B cell (primary cell): ENCODE measurements at regions not wholly inside any gene's neighbourhood (a gene's known extent, or its start where the extent isn't known, plus 50 kb on each side); places are given as distances from the start of the nearest gene placed in this dataset.

ENCODE experiments used
- ATAC-seq: fragments of 200-7000 bp; cut with Tn5 transposase; one replicate; pipeline ENCODE4 v1.10.0; 2021; ENCODE audit warnings: low read depth, mild to moderate bottlenecking, moderate number of reproducible peaks, moderate library complexity
- CTCF ChIA-PET: fragments of 350-600 bp; sonication (Branson Sonifier 250); formaldehyde crosslinking; loops from one replicate; lab custom pipeline; 2021; ENCODE audit warnings: antibody characterized with exemption, inconsistent platforms; lab: Charles Lee
- POLR2A ChIA-PET: fragments of 350-600 bp; sonication (Branson Sonifier 250); formaldehyde crosslinking; loops from one replicate; lab custom pipeline; 2021; ENCODE audit warnings: antibody characterized with exemption; lab: Charles Lee
- DNase-seq: peaks from one replicate; pipeline ENCODE4 v3.0.0; 2013
- H2AFZ ChIP-seq: 2 replicates; pipeline ENCODE4 v1.6.1; 2012; ENCODE audit warnings: mild to moderate bottlenecking, low read depth, low read length; ENCODE audit not compliant: insufficient read depth, poor library complexity, severe bottlenecking
- H3K27ac ChIP-seq, 2 donors: 1 replicate in 1 of 2; 2 replicates in 1 of 2; pipeline ENCODE4 v1.5.1; 2012 to 2013; ENCODE audit warnings: low read length in 2 of 2, mild to moderate bottlenecking in 2 of 2, moderate library complexity in 1 of 2
- H3K27me3 ChIP-seq, 4 experiments: fragments of 200-600 bp in 1 of 4; sonication (generic) in 1 of 4; replicated peaks in 1 of 4; 1 replicate in 2 of 4; 2 replicates in 2 of 4; pipeline versions ENCODE4 v1.6.1 to v1.7.0; 2013 to 2016; ENCODE audit warnings: low read length in 3 of 4, mild to moderate bottlenecking in 2 of 4, mixed read lengths in 1 of 4, moderate library complexity in 1 of 4; ENCODE audit not compliant: insufficient read depth in 4 of 4, control insufficient read depth in 3 of 4; ENCODE audit errors: control extremely low read depth in 1 of 4
- H3K36me3 ChIP-seq, 2 experiments: replicated peaks in 1 of 2; 1 replicate in 1 of 2; 2 replicates in 1 of 2; pipeline versions ENCODE4 v1.6.1 to v1.7.1; 2013; ENCODE audit warnings: low read length in 1 of 2; ENCODE audit not compliant: insufficient read depth in 2 of 2, control insufficient read depth in 1 of 2; ENCODE audit errors: control extremely low read depth in 1 of 2, extremely low read depth in 1 of 2
- H3K4me1 ChIP-seq, 2 donors: fragments of 200-600 bp in 1 of 2; sonication (generic) in 1 of 2; 1 replicate in 1 of 2; 2 replicates in 1 of 2; pipeline versions ENCODE4 v1.5.1 to v1.6.1; 2013 to 2017; ENCODE audit warnings: low read length in 2 of 2; ENCODE audit not compliant: control insufficient read depth in 2 of 2, insufficient read depth in 2 of 2
- H3K4me2 ChIP-seq: replicated peaks from 2 replicates; pipeline ENCODE3; 2012; ENCODE audit warnings: mild to moderate bottlenecking, low read depth, low read length; ENCODE audit not compliant: poor library complexity, severe bottlenecking
- H3K4me3 ChIP-seq, 5 experiments: fragments of 200-600 bp in 1 of 5; sonication (generic) in 1 of 5; 1 replicate in 3 of 5; 2 replicates in 2 of 5; pipeline versions ENCODE4 v1.5.1 to v1.7.0; 2011 to 2016; ENCODE audit warnings: low read length in 4 of 5, mild to moderate bottlenecking in 4 of 5, low read depth in 2 of 5, control low read depth in 1 of 5, moderate library complexity in 1 of 5; ENCODE audit not compliant: insufficient read depth in 1 of 5; ENCODE audit errors: control extremely low read depth in 1 of 5, extremely low read depth in 1 of 5
- H3K79me2 ChIP-seq: fragments of 200-600 bp; sonication (generic); one replicate; pipeline ENCODE4 v1.6.0; 2016; ENCODE audit warnings: low read length; ENCODE audit not compliant: control insufficient read depth, insufficient read depth
- H3K9ac ChIP-seq: fragments of 200-600 bp; sonication (generic); 2 replicates; pipeline ENCODE4 v1.6.1; 2017; ENCODE audit warnings: mild to moderate bottlenecking, low read length, moderate library complexity
- H3K9me3 ChIP-seq, 3 donors: one replicate each; pipeline versions ENCODE4 v1.6.1 to v1.7.1; 2013; ENCODE audit warnings: low read length in 2 of 3; ENCODE audit not compliant: control insufficient read depth in 2 of 3, insufficient read depth in 1 of 3; ENCODE audit errors: control extremely low read depth in 1 of 3
- H4K20me1 ChIP-seq: 2 replicates; pipeline ENCODE4 v1.6.0; 2012; ENCODE audit warnings: mild to moderate bottlenecking, low read length; ENCODE audit not compliant: insufficient read depth, control insufficient read depth, poor library complexity, severe bottlenecking
- H3K27ac Mint-ChIP-seq: one replicate; pipeline ENCODE4 v1.8.0; 2021; ENCODE audit warnings: mixed read lengths
- H3K27me3 Mint-ChIP-seq: one replicate; pipeline ENCODE4 v1.8.0; 2021; ENCODE audit warnings: mixed read lengths
- H3K4me1 Mint-ChIP-seq: one replicate; pipeline ENCODE4 v1.8.0; 2021; ENCODE audit warnings: mixed read lengths
- H3K4me3 Mint-ChIP-seq: one replicate; pipeline ENCODE4 v1.8.0; 2021; ENCODE audit warnings: mixed read lengths
- H3K9me3 Mint-ChIP-seq: one replicate; pipeline ENCODE4 v1.8.0; 2022; ENCODE audit warnings: mixed read lengths; ENCODE audit not compliant: insufficient read depth
- EZH2 ChIP-seq: IDR thresholded peaks from 2 replicates; pipeline ENCODE4 v1.6.1; 2012; ENCODE audit warnings: borderline replicate concordance, low read depth, mild to moderate bottlenecking, moderate library complexity, low read length; ENCODE audit not compliant: insufficient read depth, poor library complexity, severe bottlenecking
- whole genome bisulfite sequencing: methylation state at CpG from one replicate; pipeline ENCODE4 v1.1.5; 2013; ENCODE audit warnings: missing lambda C conversion rate; ENCODE audit not compliant: insufficient coverage; 5-methylcytosine and 5-hydroxymethylcytosine counted together
- intact Hi-C: fragments of 100-400 bp; cut with micrococcal nuclease; formaldehyde crosslinking; loops from one replicate; pipeline ENCODE4 v1.10.0; 2022
- TF ChIP-seq, protein P1 (sequence below): fragments of 200-600 bp; IDR thresholded peaks from one replicate; pipeline ENCODE4 v1.8.0; 2022; ENCODE audit warnings: antibody characterized with exemption, mild to moderate bottlenecking

DNA sequence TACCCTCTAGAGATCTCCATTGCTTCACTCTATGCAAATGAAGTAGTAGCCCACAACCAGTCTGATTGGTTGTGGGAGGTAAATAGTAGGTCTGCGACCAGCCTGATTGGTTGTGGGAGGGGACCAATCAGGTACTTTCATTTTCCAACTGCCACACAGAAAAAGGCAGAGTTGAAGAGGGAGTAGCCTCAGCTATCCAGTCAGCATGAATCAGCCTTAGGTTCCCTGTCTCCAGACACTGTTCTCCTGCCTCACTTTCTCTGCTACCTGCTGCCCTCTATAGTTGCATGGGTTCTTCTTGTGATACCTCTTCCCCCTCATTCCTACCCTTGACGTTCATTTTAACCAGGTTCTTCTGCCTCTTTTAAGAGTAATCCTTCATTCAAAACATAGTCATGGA, 114.5 kb upstream of the LYZL1 start:
- H3K4me3 Mint-ChIP-seq = no peak overlapping the region
- WGBS = no CpG with 5 or more reads among the region's 2 CpGs

DNA sequence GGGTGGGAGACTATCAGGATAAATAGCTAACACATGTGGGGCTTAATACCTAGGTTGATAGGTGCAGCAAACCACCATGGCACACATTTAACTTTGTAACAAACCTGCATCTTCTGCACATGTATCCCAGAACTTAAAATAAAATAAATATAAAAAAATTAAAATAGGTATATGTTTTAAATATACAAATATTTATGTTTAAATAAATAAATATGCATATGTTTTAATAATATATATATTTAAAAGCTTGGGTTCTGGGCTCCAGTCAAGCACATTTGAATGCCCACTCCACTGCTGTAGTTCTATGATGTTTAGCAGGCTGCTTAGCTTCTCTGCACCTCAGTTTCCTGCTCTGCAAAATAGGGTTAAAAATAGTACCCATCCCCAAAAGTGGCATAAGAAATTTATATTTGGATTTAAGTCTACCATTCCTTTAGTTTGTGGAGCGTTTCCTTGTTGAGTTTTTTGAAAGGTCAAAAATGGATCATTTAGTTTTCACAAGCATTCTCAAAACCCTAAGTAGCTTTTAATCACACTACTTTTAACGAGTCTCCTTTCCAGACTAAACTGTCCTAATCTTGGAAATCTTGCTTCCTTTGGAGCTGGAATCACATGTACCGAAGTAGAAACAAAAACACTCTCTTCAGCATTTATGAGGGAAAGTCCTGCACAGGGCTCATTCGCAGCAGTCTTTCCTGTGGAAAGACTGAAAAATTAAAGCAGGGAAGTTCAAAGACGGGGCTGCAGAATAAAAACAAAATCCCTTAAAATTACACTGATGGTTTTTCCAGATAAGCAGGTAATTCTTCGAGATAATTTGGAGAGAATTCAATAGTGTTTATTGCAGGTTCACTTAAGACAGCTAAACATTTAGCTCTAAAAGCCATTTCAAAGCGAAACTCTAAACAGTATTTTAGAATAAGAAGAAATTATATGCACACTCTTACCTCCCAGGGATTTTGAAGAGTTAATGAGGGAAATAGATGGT, 111.7 kb upstream of the LYZL1 start:
- no CpG with 5 or more reads among the region's 7 CpGs for WGBS
- no peak for ATAC-seq
- intact Hi-C loops = no loop called here
- Histone ChIP-seq H3K79me2 (no peaks in the 10 kb centered on the region), H3K27me3 (no peaks in the 10 kb centered on the region), H4K20me1 (no peaks in the 10 kb centered on the region), H3K4me1 (no peaks in the 10 kb centered on the region), H3K4me2 (no peak overlapping the region), H2AFZ (no peak overlapping the region), H3K27ac (no peak overlapping the region), H3K9me3 (no peaks in the 10 kb centered on the region), H3K9ac (no peak overlapping the region), H3K4me3 (no peak overlapping the region), H3K36me3 (no peaks in the 10 kb centered on the region)
- peaks cover 4% of the 10 kb centered on the region for H3K27me3 Mint-ChIP-seq
- TF ChIP-seq, protein P1, sequence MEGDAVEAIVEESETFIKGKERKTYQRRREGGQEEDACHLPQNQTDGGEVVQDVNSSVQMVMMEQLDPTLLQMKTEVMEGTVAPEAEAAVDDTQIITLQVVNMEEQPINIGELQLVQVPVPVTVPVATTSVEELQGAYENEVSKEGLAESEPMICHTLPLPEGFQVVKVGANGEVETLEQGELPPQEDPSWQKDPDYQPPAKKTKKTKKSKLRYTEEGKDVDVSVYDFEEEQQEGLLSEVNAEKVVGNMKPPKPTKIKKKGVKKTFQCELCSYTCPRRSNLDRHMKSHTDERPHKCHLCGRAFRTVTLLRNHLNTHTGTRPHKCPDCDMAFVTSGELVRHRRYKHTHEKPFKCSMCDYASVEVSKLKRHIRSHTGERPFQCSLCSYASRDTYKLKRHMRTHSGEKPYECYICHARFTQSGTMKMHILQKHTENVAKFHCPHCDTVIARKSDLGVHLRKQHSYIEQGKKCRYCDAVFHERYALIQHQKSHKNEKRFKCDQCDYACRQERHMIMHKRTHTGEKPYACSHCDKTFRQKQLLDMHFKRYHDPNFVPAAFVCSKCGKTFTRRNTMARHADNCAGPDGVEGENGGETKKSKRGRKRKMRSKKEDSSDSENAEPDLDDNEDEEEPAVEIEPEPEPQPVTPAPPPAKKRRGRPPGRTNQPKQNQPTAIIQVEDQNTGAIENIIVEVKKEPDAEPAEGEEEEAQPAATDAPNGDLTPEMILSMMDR = no peak
- TF ChIP-seq EZH2 = no peak
- ChIA-PET CTCF (no interaction called here), POLR2A (no interaction called here)
- no peak for DNase-seq
- H3K4me3 Mint-ChIP-seq = no peak overlapping the region
- H3K27ac Mint-ChIP-seq = no peak overlapping the region
- H3K9me3 Mint-ChIP-seq = no peaks in the 10 kb centered on the region
- H3K4me1 Mint-ChIP-seq = no peaks in the 10 kb centered on the region

More for the DNA sequence above, 114.5 kb upstream of the LYZL1 start:
- Mint-ChIP-seq H3K27ac (no peak overlapping the region), H3K27me3 (peaks cover 4% of the 10 kb centered on the region), H3K9me3 (peaks cover 4% of the 10 kb centered on the region), H3K4me1 (no peaks in the 10 kb centered on the region)
- no peak for ATAC-seq
- no peak overlapping the region for H3K4me2 ChIP-seq
- H4K20me1 ChIP-seq = no peaks in the 10 kb centered on the region
- intact Hi-C loops = no loop called here
- POLR2A ChIA-PET = no interaction called here
- no peak for TF ChIP-seq EZH2
- TF ChIP-seq, protein P1 = no peak
- no peak overlapping the region for H3K4me3 ChIP-seq
- H3K9me3 ChIP-seq = peaks cover 0 to 4% (median 0%) of the 10 kb centered on the region in 3 donors
- no peak overlapping the region for H2AFZ ChIP-seq
- H3K27me3 ChIP-seq = no peaks in the 10 kb centered on the region
- no peak overlapping the region for H3K27ac ChIP-seq
- H3K4me1 ChIP-seq = no peaks in the 10 kb centered on the region
- DNase-seq = no peak
- no peaks in the 10 kb centered on the region for H3K79me2 ChIP-seq
- no peak overlapping the region for H3K9ac ChIP-seq
- no peaks in the 10 kb centered on the region for H3K36me3 ChIP-seq
- CTCF ChIA-PET = no interaction called here
